ENCODE measurements at regions not wholly inside any gene's neighbourhood (a gene's known extent, or its start where the extent isn't known, plus 50 kb on each side); places are given as distances from the start of the nearest gene placed in this dataset.

GRCh38 chr11:28649922-28650321, 541.7 kb downstream of the METTL15 start:
- TF ChIP-seq ZFP3 (CRISPR knock-in tag; IDR thresholded peaks at IDR 0.05) (no peak), ZC3H10 (CRISPR knock-in tag; IDR thresholded peaks at IDR 0.05) (no peak), CREB5 (CRISPR knock-in tag; IDR thresholded peaks at IDR 0.05; ENCODE audit: low read depth) (no peak), TOX (CRISPR knock-in tag; IDR thresholded peaks at IDR 0.05; ENCODE audit: borderline replicate concordance) (no peak), BACH2 (CRISPR knock-in tag; IDR thresholded peaks at IDR 0.05; ENCODE audit: borderline replicate concordance) (no peak), CSDC2 (CRISPR knock-in tag; IDR thresholded peaks at IDR 0.05) (no peak), ARNTL (CRISPR knock-in tag; IDR thresholded peaks at IDR 0.05; ENCODE audit: borderline replicate concordance, low read depth) (no peak)
- TF ChIP-seq, protein P1, sequence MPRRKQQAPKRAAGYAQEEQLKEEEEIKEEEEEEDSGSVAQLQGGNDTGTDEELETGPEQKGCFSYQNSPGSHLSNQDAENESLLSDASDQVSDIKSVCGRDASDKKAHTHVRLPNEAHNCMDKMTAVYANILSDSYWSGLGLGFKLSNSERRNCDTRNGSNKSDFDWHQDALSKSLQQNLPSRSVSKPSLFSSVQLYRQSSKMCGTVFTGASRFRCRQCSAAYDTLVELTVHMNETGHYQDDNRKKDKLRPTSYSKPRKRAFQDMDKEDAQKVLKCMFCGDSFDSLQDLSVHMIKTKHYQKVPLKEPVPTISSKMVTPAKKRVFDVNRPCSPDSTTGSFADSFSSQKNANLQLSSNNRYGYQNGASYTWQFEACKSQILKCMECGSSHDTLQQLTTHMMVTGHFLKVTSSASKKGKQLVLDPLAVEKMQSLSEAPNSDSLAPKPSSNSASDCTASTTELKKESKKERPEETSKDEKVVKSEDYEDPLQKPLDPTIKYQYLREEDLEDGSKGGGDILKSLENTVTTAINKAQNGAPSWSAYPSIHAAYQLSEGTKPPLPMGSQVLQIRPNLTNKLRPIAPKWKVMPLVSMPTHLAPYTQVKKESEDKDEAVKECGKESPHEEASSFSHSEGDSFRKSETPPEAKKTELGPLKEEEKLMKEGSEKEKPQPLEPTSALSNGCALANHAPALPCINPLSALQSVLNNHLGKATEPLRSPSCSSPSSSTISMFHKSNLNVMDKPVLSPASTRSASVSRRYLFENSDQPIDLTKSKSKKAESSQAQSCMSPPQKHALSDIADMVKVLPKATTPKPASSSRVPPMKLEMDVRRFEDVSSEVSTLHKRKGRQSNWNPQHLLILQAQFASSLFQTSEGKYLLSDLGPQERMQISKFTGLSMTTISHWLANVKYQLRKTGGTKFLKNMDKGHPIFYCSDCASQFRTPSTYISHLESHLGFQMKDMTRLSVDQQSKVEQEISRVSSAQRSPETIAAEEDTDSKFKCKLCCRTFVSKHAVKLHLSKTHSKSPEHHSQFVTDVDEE (CRISPR knock-in tag; IDR thresholded peaks at IDR 0.05), result no peak
